Muscle of arm (tissue), 1 donor: ENCODE measurements at regions not wholly inside any gene's neighbourhood (a gene's known extent, or its start where the extent isn't known, plus 50 kb on each side); places are given as distances from the start of the nearest gene placed in this dataset.

Experiments used
- DNase-seq: peaks from one replicate; pipeline ENCODE4 v3.0.0-alpha.2; 2013

DNA sequence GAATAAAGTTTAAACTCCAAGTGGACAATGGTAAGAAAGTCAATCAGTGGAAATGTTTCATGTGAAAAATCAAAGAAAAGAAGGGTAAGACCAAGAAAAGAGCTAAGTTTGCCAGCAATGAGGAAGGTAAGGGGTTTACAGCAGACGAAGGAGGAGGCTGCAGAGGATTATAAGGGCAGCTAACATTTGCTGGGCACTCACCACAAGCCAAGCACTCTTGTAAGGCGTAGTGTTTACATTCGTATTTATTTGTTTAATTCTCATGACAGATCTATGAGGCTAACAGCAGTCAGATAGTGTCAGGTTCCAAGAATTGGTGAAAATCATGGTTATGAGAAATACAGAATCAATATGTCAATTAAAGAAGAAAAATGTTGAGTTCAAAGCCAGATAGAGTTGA, 75.2 kb upstream of the NGF start:
- no peak for DNase-seq

- DNase-seq: no peak
These were observed 74.7 kb upstream of the NGF start for GRCh38 chr1:115412733-115413132.

DNA sequence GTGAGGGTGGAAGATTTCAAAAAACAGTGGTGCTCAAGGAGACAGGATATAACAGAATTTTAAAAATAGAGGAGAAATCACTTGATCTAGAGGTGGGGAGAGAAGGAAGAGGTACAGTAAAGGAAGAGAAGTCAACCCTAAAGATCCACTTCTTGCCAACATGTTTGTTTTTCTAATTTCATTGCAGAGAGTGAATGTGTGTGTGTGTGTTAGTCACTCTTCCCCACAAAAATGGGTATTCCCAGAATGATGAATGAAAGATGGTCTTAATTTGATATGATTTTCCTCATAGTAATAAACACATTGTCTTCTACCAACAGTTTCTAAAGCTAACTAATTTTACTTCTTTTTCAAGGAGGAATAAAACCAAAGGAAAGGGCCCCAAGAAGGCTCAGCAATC, 74.2 kb upstream of the NGF start:
- no peak for DNase-seq

DNA sequence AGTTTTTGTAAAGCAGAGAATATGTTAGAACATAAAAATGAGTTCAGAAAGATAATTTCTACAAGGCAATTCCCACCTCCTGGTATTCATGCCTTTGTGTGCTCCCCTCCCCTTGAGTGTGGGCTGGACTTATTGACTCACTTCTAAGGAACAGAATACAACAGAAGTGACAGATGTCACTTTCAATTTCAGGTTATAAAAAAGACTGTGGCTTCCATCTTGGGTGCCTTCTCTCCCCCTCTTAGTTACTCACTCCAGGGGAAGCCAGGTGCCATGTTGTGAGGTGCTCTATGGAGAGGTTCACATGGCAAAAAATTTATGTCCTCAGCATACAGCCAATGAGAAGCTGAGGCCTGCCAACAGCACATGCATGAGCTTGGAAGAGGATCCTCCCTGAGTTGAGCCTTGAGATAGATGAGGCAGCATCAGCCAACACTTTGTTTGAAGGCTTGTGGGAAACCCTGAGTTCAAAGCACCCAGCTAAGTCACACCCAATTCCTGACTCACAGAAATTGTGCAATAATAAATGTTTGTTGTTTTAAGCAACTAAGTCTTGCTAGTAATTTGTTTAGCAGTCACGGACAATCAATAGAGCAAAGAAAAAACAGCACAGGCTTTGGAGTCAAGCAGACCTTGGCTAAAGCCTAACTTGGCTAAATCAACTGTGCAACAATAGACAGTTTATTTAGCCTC, 73.5 kb upstream of the NGF start:
- DNase-seq: no peak

DNA sequence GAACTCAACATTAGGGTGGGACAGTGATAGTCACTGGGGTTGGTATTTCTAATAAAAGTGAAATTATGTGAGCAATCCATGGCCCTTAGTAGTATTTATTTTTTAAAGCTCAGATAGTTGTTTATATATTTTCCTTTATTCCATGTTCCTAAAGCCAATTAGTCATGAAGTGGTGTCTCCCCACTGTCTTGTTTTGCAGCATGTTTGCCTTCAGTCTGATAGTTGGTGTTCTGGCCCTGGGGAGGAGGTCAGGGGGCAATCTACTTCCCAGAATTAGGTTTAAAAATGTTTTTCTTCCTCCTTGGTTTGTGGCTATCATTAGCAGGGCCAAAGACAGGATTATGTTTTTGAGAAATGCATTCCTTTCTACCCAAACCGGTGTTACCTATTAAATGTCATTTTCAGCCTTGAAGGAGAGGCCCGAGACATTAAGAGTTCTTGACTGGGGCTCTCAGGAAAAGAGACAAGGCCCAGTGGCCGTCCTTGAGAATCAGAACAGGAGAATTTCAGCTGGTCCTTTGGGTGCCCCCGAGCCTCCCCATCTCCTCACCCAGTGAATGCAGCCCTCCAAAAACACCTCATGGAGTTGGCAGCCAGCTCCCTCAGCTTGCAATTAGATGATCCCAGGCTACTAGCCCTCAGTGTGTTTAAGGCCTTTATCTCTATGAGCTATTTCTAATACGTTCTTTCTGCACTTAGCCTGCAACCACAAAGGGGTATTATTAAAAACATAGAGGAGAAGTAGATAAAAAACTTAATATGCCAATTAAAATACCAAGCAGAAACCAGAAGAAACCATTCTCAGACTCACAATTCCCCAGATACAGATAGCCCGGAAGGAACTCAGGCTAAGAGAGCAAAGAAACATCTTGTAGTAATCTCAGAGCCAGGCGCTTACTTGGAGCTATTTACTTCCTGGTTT, 71.3 kb upstream of the NGF start:
- no peak for DNase-seq

DNA sequence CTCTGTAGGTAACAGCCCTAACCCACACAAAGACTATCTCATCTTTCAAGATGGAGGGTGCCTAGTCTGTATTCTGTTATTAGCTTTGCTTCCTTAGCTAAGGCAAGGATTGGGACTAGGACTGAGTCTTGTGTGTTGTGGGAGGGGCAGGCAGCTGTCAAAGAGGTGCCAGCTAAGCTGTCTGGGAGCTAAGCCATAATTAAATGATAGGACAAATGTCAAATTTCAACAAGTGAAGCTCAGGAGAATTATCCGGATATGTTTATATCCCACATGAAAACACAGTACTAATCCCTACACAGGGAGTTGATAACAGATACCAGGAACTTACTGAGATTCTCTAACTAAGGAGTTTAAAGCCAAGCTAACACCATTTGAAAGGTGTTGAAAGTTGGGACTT, 70.5 kb upstream of the NGF start:
- no peak for DNase-seq

DNA sequence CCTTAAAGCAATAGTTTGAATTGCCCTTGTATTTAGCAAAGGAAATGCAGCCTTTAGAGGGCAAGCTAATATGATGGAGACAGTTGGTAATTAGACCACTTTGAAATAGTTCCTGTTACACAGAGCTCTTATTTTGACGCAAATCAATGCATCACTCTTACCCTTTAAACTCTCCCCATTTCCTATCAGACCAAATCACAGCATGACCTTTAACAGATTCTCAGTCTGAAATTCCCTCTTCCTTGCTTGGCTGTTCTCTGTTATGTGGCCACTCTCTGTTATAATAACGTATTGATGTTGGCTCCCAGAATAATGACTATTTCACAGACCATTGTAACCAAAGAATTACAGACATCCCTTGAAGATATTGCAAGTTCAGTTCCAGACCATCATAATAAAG, 66.9 kb upstream of the NGF start:
- DNase-seq: no peak

GRCh38 chr1:115402753-115403184, 64.7 kb upstream of the NGF start:
- peak; percentile 21 for DNase-seq

GRCh38 chr1:115401676-115402075, 63.6 kb upstream of the NGF start:
- no peak for DNase-seq

- DNase-seq: no peak
These were observed 62.8 kb upstream of the NGF start for GRCh38 chr1:115400891-115401290.

DNA sequence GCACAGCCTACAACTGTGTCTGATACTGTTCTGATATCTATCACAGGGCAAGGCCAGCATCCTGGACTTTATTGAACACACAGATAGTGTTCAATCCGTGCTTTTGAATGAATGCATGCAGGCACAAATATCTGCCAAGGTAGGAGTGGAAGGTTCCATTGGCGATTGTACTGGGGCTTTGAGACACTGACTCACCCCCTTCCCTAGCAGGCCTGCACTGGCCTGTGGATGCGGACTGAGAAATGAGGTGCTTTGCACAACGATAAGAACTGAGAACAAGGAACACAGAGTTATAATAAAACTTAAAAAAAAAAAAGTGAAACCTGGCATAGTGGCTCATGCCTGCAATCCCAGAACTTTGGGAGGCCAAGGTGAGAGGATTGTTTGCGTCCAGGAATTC, 62.4 kb upstream of the NGF start:
- DNase-seq: no peak

- DNase-seq: no peak
These were observed 60.7 kb upstream of the NGF start for GRCh38 chr1:115398745-115399144.
